ENCODE measurements at regions not wholly inside any gene's neighbourhood (a gene's known extent, or its start where the extent isn't known, plus 50 kb on each side); places are given as distances from the start of the nearest gene placed in this dataset.

DNA sequence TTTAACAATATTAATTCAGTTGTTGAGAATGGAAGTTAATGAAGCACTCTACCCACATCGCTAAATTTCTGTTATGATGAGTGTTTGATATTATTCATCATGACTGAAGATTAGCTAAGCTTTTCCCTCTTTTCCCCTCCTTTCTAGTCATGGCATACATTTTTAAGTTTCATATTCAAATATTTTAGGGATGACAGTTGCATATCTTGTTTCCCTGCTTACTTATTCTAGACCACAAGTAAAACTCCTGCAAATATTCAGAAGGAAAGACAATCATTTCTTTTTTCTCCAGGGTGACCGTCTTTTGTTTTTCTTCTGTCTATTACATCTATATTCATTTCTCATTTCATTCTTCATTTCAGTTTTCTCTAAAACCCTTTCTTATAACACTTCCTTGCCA lies 906.0 kb downstream of the ADGRL2 start:
- Histone ChIP-seq H3K27ac (ENCODE audit: low read depth in 2 of 2, low read length in 2 of 2) (no peak overlapping the region), H3K4me1 (ENCODE audit: control insufficient read depth in 2 of 3, insufficient read depth in 2 of 3, low read depth in 1 of 3, low read length in 3 of 3) (no peaks in the 10 kb centered on the region), H3K4me3 (ENCODE audit: low read length in 3 of 3) (no peak overlapping the region), H3K9ac (ENCODE audit: low read length in 3 of 3) (no peak overlapping the region), H3K9me3 (ENCODE audit: control insufficient read depth in 2 of 3, insufficient read depth in 1 of 3, low read length in 3 of 3) (no peaks in the 10 kb centered on the region), H3K36me3 (ENCODE audit: control insufficient read depth in 2 of 3, insufficient read depth in 3 of 3, low read length in 3 of 3) (no peaks in the 10 kb centered on the region), H3K27me3 (ENCODE audit: control insufficient read depth, insufficient read depth, low read length) (no peaks in the 10 kb centered on the region)
- intact Hi-C loops (cut with DNase I), result no loop called here
- TF ChIP-seq, protein P1, sequence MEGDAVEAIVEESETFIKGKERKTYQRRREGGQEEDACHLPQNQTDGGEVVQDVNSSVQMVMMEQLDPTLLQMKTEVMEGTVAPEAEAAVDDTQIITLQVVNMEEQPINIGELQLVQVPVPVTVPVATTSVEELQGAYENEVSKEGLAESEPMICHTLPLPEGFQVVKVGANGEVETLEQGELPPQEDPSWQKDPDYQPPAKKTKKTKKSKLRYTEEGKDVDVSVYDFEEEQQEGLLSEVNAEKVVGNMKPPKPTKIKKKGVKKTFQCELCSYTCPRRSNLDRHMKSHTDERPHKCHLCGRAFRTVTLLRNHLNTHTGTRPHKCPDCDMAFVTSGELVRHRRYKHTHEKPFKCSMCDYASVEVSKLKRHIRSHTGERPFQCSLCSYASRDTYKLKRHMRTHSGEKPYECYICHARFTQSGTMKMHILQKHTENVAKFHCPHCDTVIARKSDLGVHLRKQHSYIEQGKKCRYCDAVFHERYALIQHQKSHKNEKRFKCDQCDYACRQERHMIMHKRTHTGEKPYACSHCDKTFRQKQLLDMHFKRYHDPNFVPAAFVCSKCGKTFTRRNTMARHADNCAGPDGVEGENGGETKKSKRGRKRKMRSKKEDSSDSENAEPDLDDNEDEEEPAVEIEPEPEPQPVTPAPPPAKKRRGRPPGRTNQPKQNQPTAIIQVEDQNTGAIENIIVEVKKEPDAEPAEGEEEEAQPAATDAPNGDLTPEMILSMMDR (IDR thresholded peaks at IDR 0.05; ENCODE audit: borderline replicate concordance, extremely low read depth, insufficient read depth), result no peak
- FAIRE-seq (no peak), DNase-seq (no peak)

- no peaks in the 10 kb centered on the region for H3K9me3 ChIP-seq (ENCODE audit: control insufficient read depth in 2 of 3, insufficient read depth in 1 of 3, low read length in 3 of 3)
- H3K4me1 ChIP-seq (ENCODE audit: control insufficient read depth in 2 of 3, insufficient read depth in 2 of 3, low read depth in 1 of 3, low read length in 3 of 3), result no peaks in the 10 kb centered on the region
- no peaks in the 10 kb centered on the region for H3K27me3 ChIP-seq (ENCODE audit: control insufficient read depth, insufficient read depth, low read length)
- H3K4me3 ChIP-seq (ENCODE audit: low read length in 3 of 3), result no peak overlapping the region
- no peaks in the 10 kb centered on the region for H3K36me3 ChIP-seq (ENCODE audit: control insufficient read depth in 2 of 3, insufficient read depth in 3 of 3, low read length in 3 of 3)
- TF ChIP-seq, protein P1 (IDR thresholded peaks at IDR 0.05; ENCODE audit: borderline replicate concordance, extremely low read depth, insufficient read depth), result no peak
- no peak overlapping the region for H3K9ac ChIP-seq (ENCODE audit: low read length in 3 of 3)
- DNase-seq (peak in 2 of 5 donors; percentile 7 to 34), FAIRE-seq (no peak)
- intact Hi-C loops (cut with DNase I), result no loop called here
- H3K27ac ChIP-seq (ENCODE audit: low read depth in 2 of 2, low read length in 2 of 2), result no peak overlapping the region
Observed at GRCh38 chr1:82704966-82705365, 904.2 kb downstream of the ADGRL2 start.

DNA sequence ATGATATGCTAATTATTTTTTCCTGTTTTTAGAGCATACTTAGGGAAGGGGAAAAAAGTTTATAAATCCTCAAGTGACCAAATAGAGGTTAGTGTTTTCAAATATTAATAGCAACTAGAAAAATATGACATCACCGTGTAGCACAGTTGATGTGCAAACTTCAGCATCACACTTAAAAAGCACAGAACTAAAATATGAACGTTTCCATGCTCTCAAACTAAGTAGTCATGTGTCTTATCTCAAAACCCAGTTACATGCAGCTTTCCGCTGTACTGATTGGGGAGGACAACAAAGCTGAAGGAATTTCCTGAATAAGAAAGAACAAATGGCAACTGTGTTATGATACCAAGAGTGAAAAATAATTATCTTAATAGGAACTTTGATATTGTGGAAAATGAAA lies 903.7 kb downstream of the ADGRL2 start:
- intact Hi-C loops (cut with DNase I), result no loop called here

More for the DNA sequence above, 903.7 kb downstream of the ADGRL2 start:
- Histone ChIP-seq H3K27me3 (ENCODE audit: control insufficient read depth, insufficient read depth, low read length) (no peaks in the 10 kb centered on the region), H3K36me3 (ENCODE audit: control insufficient read depth in 2 of 3, insufficient read depth in 3 of 3, low read length in 3 of 3) (no peaks in the 10 kb centered on the region), H3K4me3 (ENCODE audit: low read length in 3 of 3) (no peak overlapping the region), H3K4me1 (ENCODE audit: control insufficient read depth in 2 of 3, insufficient read depth in 2 of 3, low read depth in 1 of 3, low read length in 3 of 3) (no peaks in the 10 kb centered on the region), H3K9ac (ENCODE audit: low read length in 3 of 3) (no peak overlapping the region), H3K27ac (ENCODE audit: low read depth in 2 of 2, low read length in 2 of 2) (no peak overlapping the region), H3K9me3 (ENCODE audit: control insufficient read depth in 2 of 3, insufficient read depth in 1 of 3, low read length in 3 of 3) (no peaks in the 10 kb centered on the region)
- no peak for FAIRE-seq
- TF ChIP-seq, protein P1 (IDR thresholded peaks at IDR 0.05; ENCODE audit: borderline replicate concordance, extremely low read depth, insufficient read depth), result no peak
- DNase-seq, result peak in 2 of 5 donors; percentile 28 to 69
